ENCODE measurements at regions not wholly inside any gene's neighbourhood (a gene's known extent, or its start where the extent isn't known, plus 50 kb on each side); places are given as distances from the start of the nearest gene placed in this dataset.

DNA sequence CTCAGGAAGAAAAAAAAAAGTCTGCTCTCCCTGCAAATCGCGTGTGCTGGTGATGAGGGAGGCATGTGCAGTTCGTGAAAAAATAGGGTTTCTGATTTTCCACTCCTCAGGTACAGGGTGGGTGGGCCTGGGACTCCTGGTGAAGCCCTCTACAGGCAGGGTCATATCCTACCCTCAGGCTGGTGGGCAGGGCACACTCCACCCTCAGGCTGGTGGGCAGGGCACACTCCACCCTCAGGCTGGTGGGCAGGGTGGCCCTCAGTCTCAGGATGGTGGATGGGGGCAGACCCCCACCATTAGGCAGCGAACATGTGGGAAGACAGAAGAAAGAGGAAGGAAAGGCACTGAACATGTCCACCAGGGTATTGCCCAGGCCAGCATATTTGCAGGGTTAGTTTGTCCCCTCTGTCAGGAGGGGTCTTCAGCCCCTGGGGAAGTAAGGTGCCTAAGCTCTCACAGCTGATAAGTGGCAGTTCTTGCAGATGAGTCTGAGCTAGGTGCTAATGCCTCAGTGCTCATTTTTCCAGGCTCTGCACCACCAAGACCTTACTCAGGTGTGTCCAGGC lies 95.2 kb upstream of the RAB6C start:
- Histone ChIP-seq H3K9me3 (replicated peaks; ENCODE audit: insufficient read depth, low read length) (no peaks in the 10 kb centered on the region), H3K79me2 (ENCODE audit: low read length) (no peaks in the 10 kb centered on the region), H3K9me2 (replicated peaks; ENCODE audit: insufficient read depth, low read length) (no peaks in the 10 kb centered on the region), H3F3A (ENCODE audit: insufficient read depth, low read length) (no peaks in the 10 kb centered on the region), H3K4me1 (ENCODE audit: low read length) (no peaks in the 10 kb centered on the region), H3K27ac (ENCODE audit: low read length) (no peak overlapping the region), H2AFZ (ENCODE audit: low read length) (no peak overlapping the region), H3K36me3 (replicated peaks; ENCODE audit: insufficient read depth, low read length) (no peaks in the 10 kb centered on the region), H3K27me3 (replicated peaks; ENCODE audit: insufficient read depth, low read length) (no peaks in the 10 kb centered on the region), H3K4me3 (ENCODE audit: low read length) (no peak overlapping the region), H3K4me2 (ENCODE audit: low read depth, low read length) (no peak overlapping the region), H4K20me1 (ENCODE audit: insufficient read depth, low read length) (no peaks in the 10 kb centered on the region), H3K9ac (ENCODE audit: low read length) (no peak overlapping the region)
- no peak for TF ChIP-seq EZH2 (optimal IDR thresholded peaks at IDR 0.05; ENCODE audit: low read depth, low read length)
- TF ChIP-seq EZH2phosphoT487 (IDR thresholded peaks at IDR 0.05; ENCODE audit: low read length): no peak
- TF ChIP-seq, protein P1, sequence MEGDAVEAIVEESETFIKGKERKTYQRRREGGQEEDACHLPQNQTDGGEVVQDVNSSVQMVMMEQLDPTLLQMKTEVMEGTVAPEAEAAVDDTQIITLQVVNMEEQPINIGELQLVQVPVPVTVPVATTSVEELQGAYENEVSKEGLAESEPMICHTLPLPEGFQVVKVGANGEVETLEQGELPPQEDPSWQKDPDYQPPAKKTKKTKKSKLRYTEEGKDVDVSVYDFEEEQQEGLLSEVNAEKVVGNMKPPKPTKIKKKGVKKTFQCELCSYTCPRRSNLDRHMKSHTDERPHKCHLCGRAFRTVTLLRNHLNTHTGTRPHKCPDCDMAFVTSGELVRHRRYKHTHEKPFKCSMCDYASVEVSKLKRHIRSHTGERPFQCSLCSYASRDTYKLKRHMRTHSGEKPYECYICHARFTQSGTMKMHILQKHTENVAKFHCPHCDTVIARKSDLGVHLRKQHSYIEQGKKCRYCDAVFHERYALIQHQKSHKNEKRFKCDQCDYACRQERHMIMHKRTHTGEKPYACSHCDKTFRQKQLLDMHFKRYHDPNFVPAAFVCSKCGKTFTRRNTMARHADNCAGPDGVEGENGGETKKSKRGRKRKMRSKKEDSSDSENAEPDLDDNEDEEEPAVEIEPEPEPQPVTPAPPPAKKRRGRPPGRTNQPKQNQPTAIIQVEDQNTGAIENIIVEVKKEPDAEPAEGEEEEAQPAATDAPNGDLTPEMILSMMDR (IDR thresholded peaks at IDR 0.05; ENCODE audit: low read length): no peak
- DNase-seq: no peak

DNA sequence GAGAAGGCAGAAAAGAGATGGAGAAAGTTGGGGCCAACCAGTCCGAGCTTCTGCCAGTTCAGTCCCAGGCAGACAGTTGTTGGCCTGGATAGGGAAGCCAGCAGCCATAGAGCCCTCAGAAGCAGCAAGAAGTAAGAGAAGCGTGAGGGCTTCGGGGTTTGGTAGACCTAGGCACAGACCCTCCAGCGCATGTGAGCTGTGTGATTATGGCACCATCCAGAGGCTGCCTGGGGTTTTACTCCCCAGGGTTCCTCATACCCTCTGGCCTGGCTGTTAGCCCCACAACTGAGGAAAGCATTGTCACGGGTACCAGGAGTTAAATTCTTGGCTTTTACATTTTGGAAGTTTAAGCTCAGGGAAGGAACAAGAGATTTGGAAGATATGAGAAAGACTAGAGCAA lies 93.7 kb upstream of the RAB6C start:
- Histone ChIP-seq H2AFZ (ENCODE audit: low read length) (no peak overlapping the region), H3K9ac (ENCODE audit: low read length) (no peak overlapping the region), H3K4me1 (ENCODE audit: low read length) (no peaks in the 10 kb centered on the region), H3K27me3 (replicated peaks; ENCODE audit: insufficient read depth, low read length) (no peaks in the 10 kb centered on the region), H3K36me3 (replicated peaks; ENCODE audit: insufficient read depth, low read length) (no peaks in the 10 kb centered on the region), H3K4me2 (ENCODE audit: low read depth, low read length) (no peak overlapping the region), H3K9me3 (replicated peaks; ENCODE audit: insufficient read depth, low read length) (no peaks in the 10 kb centered on the region), H3K79me2 (ENCODE audit: low read length) (no peaks in the 10 kb centered on the region), H3K4me3 (ENCODE audit: low read length) (no peak overlapping the region), H4K20me1 (ENCODE audit: insufficient read depth, low read length) (no peaks in the 10 kb centered on the region), H3F3A (ENCODE audit: insufficient read depth, low read length) (no peaks in the 10 kb centered on the region), H3K27ac (ENCODE audit: low read length) (no peak overlapping the region), H3K9me2 (replicated peaks; ENCODE audit: insufficient read depth, low read length) (no peaks in the 10 kb centered on the region)
- no peak for DNase-seq
- TF ChIP-seq, protein P1 (IDR thresholded peaks at IDR 0.05; ENCODE audit: low read length): no peak
- TF ChIP-seq EZH2phosphoT487 (IDR thresholded peaks at IDR 0.05; ENCODE audit: low read length): no peak
- no peak for TF ChIP-seq EZH2 (optimal IDR thresholded peaks at IDR 0.05; ENCODE audit: low read depth, low read length)

DNA sequence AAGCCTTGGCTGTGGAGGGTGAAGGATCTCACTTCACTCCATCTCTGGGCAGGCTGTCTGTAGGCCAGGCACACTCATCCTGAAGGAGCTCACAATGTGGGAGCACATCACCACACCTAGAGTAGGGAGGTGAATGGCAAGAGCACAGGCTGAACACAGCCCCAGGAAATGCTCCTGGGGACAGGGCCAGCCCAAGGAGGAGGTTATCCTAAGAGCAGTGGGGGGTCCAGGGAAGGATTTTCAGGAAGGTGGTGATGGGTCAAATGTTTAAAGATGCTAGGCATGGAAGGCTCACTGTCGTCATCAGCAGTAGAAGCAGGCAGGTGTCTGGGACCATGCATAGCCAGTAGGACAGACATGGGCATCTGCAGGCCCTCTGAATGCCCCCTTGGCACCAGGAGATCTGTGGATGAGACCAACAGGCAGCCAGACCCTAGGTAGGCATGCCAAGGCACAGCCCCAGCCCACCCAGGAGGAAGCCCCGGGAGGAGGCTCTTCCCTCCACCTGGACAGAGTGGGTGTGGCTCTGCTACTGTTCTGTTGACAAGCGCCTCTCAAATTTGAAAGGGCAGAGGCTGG lies 91.7 kb upstream of the RAB6C start:
- Histone ChIP-seq H3K79me2 (ENCODE audit: low read length) (no peaks in the 10 kb centered on the region), H3K27me3 (replicated peaks; ENCODE audit: insufficient read depth, low read length) (no peaks in the 10 kb centered on the region), H3K4me1 (ENCODE audit: low read length) (no peaks in the 10 kb centered on the region), H3K9me3 (replicated peaks; ENCODE audit: insufficient read depth, low read length) (no peaks in the 10 kb centered on the region), H3K4me3 (ENCODE audit: low read length) (no peak overlapping the region), H3K4me2 (ENCODE audit: low read depth, low read length) (no peak overlapping the region), H3K9ac (ENCODE audit: low read length) (no peak overlapping the region), H3K9me2 (replicated peaks; ENCODE audit: insufficient read depth, low read length) (no peaks in the 10 kb centered on the region), H3K27ac (ENCODE audit: low read length) (no peak overlapping the region), H3K36me3 (replicated peaks; ENCODE audit: insufficient read depth, low read length) (no peaks in the 10 kb centered on the region), H4K20me1 (ENCODE audit: insufficient read depth, low read length) (no peaks in the 10 kb centered on the region), H3F3A (ENCODE audit: insufficient read depth, low read length) (no peaks in the 10 kb centered on the region), H2AFZ (ENCODE audit: low read length) (no peak overlapping the region)
- no peak for DNase-seq
- TF ChIP-seq, protein P1 (IDR thresholded peaks at IDR 0.05; ENCODE audit: low read length): no peak
- TF ChIP-seq EZH2 (optimal IDR thresholded peaks at IDR 0.05; ENCODE audit: low read depth, low read length) (no peak), EZH2phosphoT487 (IDR thresholded peaks at IDR 0.05; ENCODE audit: low read length) (no peak)
